ENCODE measurements at regions not wholly inside any gene's neighbourhood (a gene's known extent, or its start where the extent isn't known, plus 50 kb on each side); places are given as distances from the start of the nearest gene placed in this dataset.

GRCh38 chr10:129398711-129399141 is 68.3 kb upstream of the MGMT start:
- Histone ChIP-seq H2BK120ac (ENCODE audit: low read depth, low read length) (no peak overlapping the region), H4K91ac (ENCODE audit: low read length) (no peak overlapping the region), H2BK15ac (ENCODE audit: low read depth, poor library complexity, severe bottlenecking) (no peak overlapping the region), H3K4me1 (ENCODE audit: control insufficient read depth, insufficient read depth, low read depth, low read length) (no peaks in the 10 kb centered on the region), H3K23ac (ENCODE audit: low read length in 2 of 2) (no peak overlapping the region), H3K4me2 (ENCODE audit: low read length, poor library complexity, severe bottlenecking) (no peak overlapping the region), H3K27ac (ENCODE audit: low read length, poor library complexity, severe bottlenecking) (no peak overlapping the region), H3K4ac (ENCODE audit: low read depth in 1 of 2, low read length in 2 of 2) (no peak overlapping the region), H3K79me1 (replicated peaks; ENCODE audit: low read length, poor library complexity, severe bottlenecking) (no peaks in the 10 kb centered on the region), H3K9me3 (ENCODE audit: control insufficient read depth, low read length) (no peaks in the 10 kb centered on the region), H2BK12ac (ENCODE audit: low read length in 2 of 2) (no peak overlapping the region), H2BK5ac (ENCODE audit: low read depth, low read length, poor library complexity, severe bottlenecking) (no peak overlapping the region), H2AFZ (ENCODE audit: low read depth, low read length) (no peak overlapping the region), H3K27me3 (ENCODE audit: control insufficient read depth in 1 of 2, insufficient read depth in 1 of 2, low read length in 2 of 2) (no peaks in the 10 kb centered on the region), H2AK5ac (ENCODE audit: low read length, severe bottlenecking) (no peak overlapping the region), H3K4me3 (ENCODE audit: insufficient read depth in 1 of 2, low read depth in 1 of 2, low read length in 2 of 2) (no peak overlapping the region), H3K36me3 (ENCODE audit: control insufficient read depth in 1 of 2, insufficient read depth in 2 of 2, low read depth in 1 of 2, low read length in 2 of 2) (no peaks in the 10 kb centered on the region), H3K14ac (ENCODE audit: low read length in 2 of 2) (no peak overlapping the region), H3K9ac (ENCODE audit: low read length) (no peak overlapping the region), H4K8ac (ENCODE audit: low read length) (no peak overlapping the region), H3K18ac (ENCODE audit: low read depth in 1 of 2, low read length in 2 of 2) (no peak overlapping the region)
- DNase-seq: no peak
- 96% methylated on average over 2 of the region's 2 CpGs for WGBS

GRCh38 chr10:129400426-129400825 is 66.6 kb upstream of the MGMT start:
- no peak overlapping the region for H4K91ac ChIP-seq (ENCODE audit: low read length)
- no peak overlapping the region for H3K27ac ChIP-seq (ENCODE audit: low read length, poor library complexity, severe bottlenecking)
- H3K27me3 ChIP-seq (ENCODE audit: control insufficient read depth in 1 of 2, insufficient read depth in 1 of 2, low read length in 2 of 2): no peaks in the 10 kb centered on the region
- no peak overlapping the region for H2AFZ ChIP-seq (ENCODE audit: low read depth, low read length)
- no peak overlapping the region for H3K9ac ChIP-seq (ENCODE audit: low read length)
- H2BK120ac ChIP-seq (ENCODE audit: low read depth, low read length): no peak overlapping the region
- no peak overlapping the region for H2BK5ac ChIP-seq (ENCODE audit: low read depth, low read length, poor library complexity, severe bottlenecking)
- H3K23ac ChIP-seq (ENCODE audit: low read length in 2 of 2): no peak overlapping the region
- H3K14ac ChIP-seq (ENCODE audit: low read length in 2 of 2): no peak overlapping the region
- H3K9me3 ChIP-seq (ENCODE audit: control insufficient read depth, low read length): no peaks in the 10 kb centered on the region
- H3K4me2 ChIP-seq (ENCODE audit: low read length, poor library complexity, severe bottlenecking): no peak overlapping the region
- no peak overlapping the region for H3K18ac ChIP-seq (ENCODE audit: low read depth in 1 of 2, low read length in 2 of 2)
- no peak for DNase-seq
- H2AK5ac ChIP-seq (ENCODE audit: low read length, severe bottlenecking): no peak overlapping the region
- no peaks in the 10 kb centered on the region for H3K36me3 ChIP-seq (ENCODE audit: control insufficient read depth in 1 of 2, insufficient read depth in 2 of 2, low read depth in 1 of 2, low read length in 2 of 2)
- H3K4me1 ChIP-seq (ENCODE audit: control insufficient read depth, insufficient read depth, low read depth, low read length): no peaks in the 10 kb centered on the region
- H2BK12ac ChIP-seq (ENCODE audit: low read length in 2 of 2): no peak overlapping the region
- WGBS: 90% methylated on average over 5 of the region's 5 CpGs
- no peak overlapping the region for H4K8ac ChIP-seq (ENCODE audit: low read length)
- no peak overlapping the region for H2BK15ac ChIP-seq (ENCODE audit: low read depth, poor library complexity, severe bottlenecking)
- H3K79me1 ChIP-seq (replicated peaks; ENCODE audit: low read length, poor library complexity, severe bottlenecking): no peaks in the 10 kb centered on the region
- no peak overlapping the region for H3K4me3 ChIP-seq (ENCODE audit: insufficient read depth in 1 of 2, low read depth in 1 of 2, low read length in 2 of 2)
- no peak overlapping the region for H3K4ac ChIP-seq (ENCODE audit: low read depth in 1 of 2, low read length in 2 of 2)

GRCh38 chr10:129402459-129402858 is 64.6 kb upstream of the MGMT start:
- Histone ChIP-seq H3K23ac (ENCODE audit: low read length in 2 of 2) (no peak overlapping the region), H3K79me1 (replicated peaks; ENCODE audit: low read length, poor library complexity, severe bottlenecking) (no peaks in the 10 kb centered on the region), H3K4me3 (ENCODE audit: insufficient read depth in 1 of 2, low read depth in 1 of 2, low read length in 2 of 2) (no peak overlapping the region), H3K4ac (ENCODE audit: low read depth in 1 of 2, low read length in 2 of 2) (no peak overlapping the region), H3K36me3 (ENCODE audit: control insufficient read depth in 1 of 2, insufficient read depth in 2 of 2, low read depth in 1 of 2, low read length in 2 of 2) (no peaks in the 10 kb centered on the region), H2BK120ac (ENCODE audit: low read depth, low read length) (no peak overlapping the region), H3K18ac (ENCODE audit: low read depth in 1 of 2, low read length in 2 of 2) (no peak overlapping the region), H3K27me3 (ENCODE audit: control insufficient read depth in 1 of 2, insufficient read depth in 1 of 2, low read length in 2 of 2) (no peaks in the 10 kb centered on the region), H2BK5ac (ENCODE audit: low read depth, low read length, poor library complexity, severe bottlenecking) (no peak overlapping the region), H3K9ac (ENCODE audit: low read length) (no peak overlapping the region), H2BK12ac (ENCODE audit: low read length in 2 of 2) (no peak overlapping the region), H2AFZ (ENCODE audit: low read depth, low read length) (no peak overlapping the region), H4K91ac (ENCODE audit: low read length) (no peak overlapping the region), H4K8ac (ENCODE audit: low read length) (no peak overlapping the region), H3K27ac (ENCODE audit: low read length, poor library complexity, severe bottlenecking) (no peak overlapping the region), H2BK15ac (ENCODE audit: low read depth, poor library complexity, severe bottlenecking) (no peak overlapping the region), H3K14ac (ENCODE audit: low read length in 2 of 2) (peak overlapping the region in 1 of 2 experiments; percentile 8), H3K4me2 (ENCODE audit: low read length, poor library complexity, severe bottlenecking) (no peak overlapping the region), H3K9me3 (ENCODE audit: control insufficient read depth, low read length) (no peaks in the 10 kb centered on the region), H2AK5ac (ENCODE audit: low read length, severe bottlenecking) (no peak overlapping the region), H3K4me1 (ENCODE audit: control insufficient read depth, insufficient read depth, low read depth, low read length) (no peaks in the 10 kb centered on the region)
- 82% methylated on average over 15 of the region's 16 CpGs for WGBS
- DNase-seq: no peak

- no peaks in the 10 kb centered on the region for H3K27me3 ChIP-seq (ENCODE audit: control insufficient read depth in 1 of 2, insufficient read depth in 1 of 2, low read length in 2 of 2)
- 94% methylated on average over 5 of the region's 13 CpGs for WGBS
- no peak overlapping the region for H3K23ac ChIP-seq (ENCODE audit: low read length in 2 of 2)
- no peak overlapping the region for H4K91ac ChIP-seq (ENCODE audit: low read length)
- H3K4ac ChIP-seq (ENCODE audit: low read depth in 1 of 2, low read length in 2 of 2): no peak overlapping the region
- no peak overlapping the region for H2AK5ac ChIP-seq (ENCODE audit: low read length, severe bottlenecking)
- no peak overlapping the region for H2BK15ac ChIP-seq (ENCODE audit: low read depth, poor library complexity, severe bottlenecking)
- no peak overlapping the region for H2BK120ac ChIP-seq (ENCODE audit: low read depth, low read length)
- H3K4me3 ChIP-seq (ENCODE audit: insufficient read depth in 1 of 2, low read depth in 1 of 2, low read length in 2 of 2): no peak overlapping the region
- no peak for DNase-seq
- no peak overlapping the region for H2BK12ac ChIP-seq (ENCODE audit: low read length in 2 of 2)
- no peak overlapping the region for H3K27ac ChIP-seq (ENCODE audit: low read length, poor library complexity, severe bottlenecking)
- no peaks in the 10 kb centered on the region for H3K36me3 ChIP-seq (ENCODE audit: control insufficient read depth in 1 of 2, insufficient read depth in 2 of 2, low read depth in 1 of 2, low read length in 2 of 2)
- no peak overlapping the region for H4K8ac ChIP-seq (ENCODE audit: low read length)
- no peaks in the 10 kb centered on the region for H3K9me3 ChIP-seq (ENCODE audit: control insufficient read depth, low read length)
- H3K4me1 ChIP-seq (ENCODE audit: control insufficient read depth, insufficient read depth, low read depth, low read length): no peaks in the 10 kb centered on the region
- no peaks in the 10 kb centered on the region for H3K79me1 ChIP-seq (replicated peaks; ENCODE audit: low read length, poor library complexity, severe bottlenecking)
- no peak overlapping the region for H3K14ac ChIP-seq (ENCODE audit: low read length in 2 of 2)
- no peak overlapping the region for H3K18ac ChIP-seq (ENCODE audit: low read depth in 1 of 2, low read length in 2 of 2)
- no peak overlapping the region for H2AFZ ChIP-seq (ENCODE audit: low read depth, low read length)
- no peak overlapping the region for H2BK5ac ChIP-seq (ENCODE audit: low read depth, low read length, poor library complexity, severe bottlenecking)
- H3K9ac ChIP-seq (ENCODE audit: low read length): no peak overlapping the region
- H3K4me2 ChIP-seq (ENCODE audit: low read length, poor library complexity, severe bottlenecking): no peak overlapping the region
Measured at GRCh38 chr10:129404091-129404490, 63.0 kb upstream of the MGMT start.

Data from mesenchymal stem cell (in vitro differentiated cells and primary cell).